GM23338 (cell line): ENCODE measurements at regions not wholly inside any gene's neighbourhood (a gene's known extent, or its start where the extent isn't known, plus 50 kb on each side); places are given as distances from the start of the nearest gene placed in this dataset.

Source experiments
- ATAC-seq: fragments of 200-7000 bp; cut with Tn5 transposase; 3 replicates; pipeline ENCODE4 v1.9.1; 2020
- DNase-seq: peaks from one replicate; pipeline ENCODE4 v3.0.0-alpha.2; 2015; ENCODE audit warnings: low spot score
- H2AFZ ChIP-seq: fragments of 200-600 bp; sonication (generic); 2 replicates; pipeline ENCODE4 v1.8.0; 2016; ENCODE audit warnings: antibody characterized with exemption, mild to moderate bottlenecking, moderate library complexity
- H3F3A ChIP-seq: fragments of 200-600 bp; sonication (generic); replicated peaks from 2 replicates; pipeline ENCODE4 v1.8.0; 2017; ENCODE audit warnings: antibody characterized with exemption, mixed run types, low read depth
- H3K27ac ChIP-seq: fragments of 200-600 bp; sonication (generic); 2 replicates; pipeline ENCODE4 v1.6.1; 2016; ENCODE audit warnings: low read depth
- H3K27me3 ChIP-seq: fragments of 200-600 bp; sonication (generic); 2 replicates; pipeline ENCODE4 v1.8.0; 2016; ENCODE audit warnings: mild to moderate bottlenecking, mixed run types, moderate library complexity; ENCODE audit not compliant: insufficient read depth
- H3K36me3 ChIP-seq: fragments of 200-600 bp; sonication (generic); 2 replicates; pipeline ENCODE4 v1.8.0; 2016; ENCODE audit warnings: mild to moderate bottlenecking; ENCODE audit not compliant: insufficient read depth
- H3K4me1 ChIP-seq: fragments of 200-600 bp; sonication (generic); 2 replicates; pipeline ENCODE4 v1.8.0; 2016; ENCODE audit warnings: mild to moderate bottlenecking, moderate library complexity; ENCODE audit not compliant: insufficient read depth
- H3K4me2 ChIP-seq: fragments of 200-600 bp; sonication (generic); 2 replicates; pipeline ENCODE4 v1.7.1; 2017; ENCODE audit warnings: mixed run types
- H3K4me3 ChIP-seq: fragments of 200-600 bp; sonication (generic); 2 replicates; pipeline ENCODE4 v1.6.1; 2016; ENCODE audit warnings: mixed run types
- H3K79me2 ChIP-seq: fragments of 200-600 bp; sonication (generic); replicated peaks from 2 replicates; pipeline ENCODE4 v1.8.0; 2017; ENCODE audit warnings: mild to moderate bottlenecking; ENCODE audit not compliant: insufficient read depth
- H3K9me2 ChIP-seq: fragments of 200-600 bp; sonication (generic); 2 replicates; pipeline ENCODE4 v1.8.0; 2017; ENCODE audit not compliant: insufficient read depth
- H4K20me1 ChIP-seq: fragments of 200-600 bp; sonication (generic); replicated peaks from 2 replicates; pipeline ENCODE4 v1.8.0; 2017; ENCODE audit warnings: mild to moderate bottlenecking; ENCODE audit not compliant: insufficient read depth
- H3K27ac Mint-ChIP-seq: 2 replicates; pipeline ENCODE4 v1.8.0; 2020; ENCODE audit warnings: inconsistent platforms, mild to moderate bottlenecking, moderate library complexity, mixed read lengths
- H3K27me3 Mint-ChIP-seq: 3 replicates; pipeline ENCODE4 v1.8.0; 2022; ENCODE audit warnings: low read depth, mild to moderate bottlenecking, moderate library complexity, mixed read lengths, inconsistent platforms; ENCODE audit not compliant: insufficient read depth, poor library complexity
- H3K36me3 Mint-ChIP-seq: 3 replicates; pipeline ENCODE4 v1.8.0; 2021; ENCODE audit warnings: low read depth, mild to moderate bottlenecking, inconsistent platforms, moderate library complexity, mixed read lengths
- H3K4me1 Mint-ChIP-seq: 3 replicates; pipeline ENCODE4 v1.8.0; 2020; ENCODE audit warnings: mild to moderate bottlenecking, inconsistent platforms, mixed read lengths
- H3K4me3 Mint-ChIP-seq: 3 replicates; pipeline ENCODE4 v1.8.0; 2021; ENCODE audit warnings: moderate library complexity, mild to moderate bottlenecking, inconsistent platforms, mixed read lengths
- H3K9me3 Mint-ChIP-seq: 3 replicates; pipeline ENCODE4 v1.8.0; 2020; ENCODE audit warnings: moderate library complexity, mild to moderate bottlenecking, inconsistent platforms, mixed read lengths
- CTCF ChIP-seq, 2 experiments: fragments of 200-600 bp in 1 of 2; sonication (generic) in 1 of 2; conservative IDR thresholded peaks; 2 replicates each; pipeline versions ENCODE4 v1.5.1 to v1.6.1; 2016 to 2017; ENCODE audit warnings: antibody characterized with exemption in 2 of 2, low read depth in 2 of 2, mild to moderate bottlenecking in 2 of 2, moderate library complexity in 1 of 2
- ETS1 ChIP-seq: IDR thresholded peaks from 2 replicates; pipeline ENCODE4 v1.6.1; 2016; ENCODE audit warnings: antibody characterized with exemption
- JUNB ChIP-seq: IDR thresholded peaks from one replicate; pipeline ENCODE4 v1.6.1; 2016; ENCODE audit warnings: antibody characterized with exemption; ENCODE audit not compliant: unreplicated experiment
- ZNF462 ChIP-seq: fragments of 250-450 bp; sonication (Bioruptor Pico); IDR thresholded peaks from 2 replicates; pipeline ENCODE4 v1.5.0; 2020; ENCODE audit warnings: mild to moderate bottlenecking, moderate library complexity

GRCh38 chr7:70919481-70920073 lies 212.4 kb upstream of the GALNT17 start:
- H3K9me2 ChIP-seq = no peaks in the 10 kb centered on the region
- no peak for DNase-seq
- no peaks in the 10 kb centered on the region for H3K79me2 ChIP-seq
- peaks cover 5% of the 10 kb centered on the region; the same call in 2 of the 3 replicates for H3K9me3 Mint-ChIP-seq
- no peak overlapping the region for H3K27ac ChIP-seq
- 0 out of 2 replicates have a peak, but pooled peaks cover 5% of the 10 kb centered on the region for H3K4me1 ChIP-seq
- H3K36me3 ChIP-seq = no peaks in the 10 kb centered on the region
- no peak overlapping the region for H3K4me3 Mint-ChIP-seq
- H3K27ac Mint-ChIP-seq = no peak overlapping the region
- no peak overlapping the region for H3K4me3 ChIP-seq
- H2AFZ ChIP-seq = 0 out of 2 replicates have a peak overlapping the region, but pooled peaks have one; percentile 38
- TF ChIP-seq JUNB (no peak), ZNF462 (CRISPR knock-in tag) (no peak)
- H3K4me2 ChIP-seq = no peak overlapping the region
- no peaks in the 10 kb centered on the region; the same call in 2 of the 3 replicates for H3K4me1 Mint-ChIP-seq
- H3K36me3 Mint-ChIP-seq = no peaks in the 10 kb centered on the region
- no peaks in the 10 kb centered on the region for H3K27me3 ChIP-seq
- no peak; the same call in 2 of the 3 replicates for ATAC-seq
- peaks cover 15% of the 10 kb centered on the region for H3K27me3 Mint-ChIP-seq
- H4K20me1 ChIP-seq = no peaks in the 10 kb centered on the region
- no peaks in the 10 kb centered on the region for H3F3A ChIP-seq

- Mint-ChIP-seq H3K4me3 (no peak overlapping the region), H3K9me3 (peaks cover 7% of the 10 kb centered on the region; the same call in 2 of the 3 replicates), H3K4me1 (peaks cover 3% of the 10 kb centered on the region; the same call in 1 of the 3 replicates), H3K36me3 (no peaks in the 10 kb centered on the region), H3K27ac (no peak overlapping the region), H3K27me3 (peaks cover 18% of the 10 kb centered on the region)
- no peak for TF ChIP-seq CTCF (conservative IDR thresholded peaks at IDR 0.05; ENCODE audit: low read depth in 2 of 2)
- no peak for TF ChIP-seq ETS1
- H3K4me1 ChIP-seq = 0 out of 2 replicates have a peak, but pooled peaks cover 5% of the 10 kb centered on the region
- peak; percentile 32 for DNase-seq
- H3K4me3 ChIP-seq = no peak overlapping the region
- H3K4me2 ChIP-seq = no peak overlapping the region
- H3K36me3 ChIP-seq = no peaks in the 10 kb centered on the region
- no peaks in the 10 kb centered on the region for H3K9me2 ChIP-seq
- no peaks in the 10 kb centered on the region for H4K20me1 ChIP-seq
- no peak overlapping the region for H3K27ac ChIP-seq
- H3F3A ChIP-seq = no peaks in the 10 kb centered on the region
- H3K27me3 ChIP-seq = no peaks in the 10 kb centered on the region
- no peak overlapping the region for H2AFZ ChIP-seq
- no peak for ATAC-seq
- H3K79me2 ChIP-seq = no peaks in the 10 kb centered on the region
These were observed 211.1 kb upstream of the GALNT17 start for GRCh38 chr7:70920876-70921275.
